Lung (tissue), 11 donors: ENCODE measurements at regions not wholly inside any gene's neighbourhood (a gene's known extent, or its start where the extent isn't known, plus 50 kb on each side); places are given as distances from the start of the nearest gene placed in this dataset.

Experiments
- ATAC-seq: fragments of 200-7000 bp; cut with Tn5 transposase; one replicate; pipeline ENCODE4 v1.9.1; 2020; ENCODE audit warnings: moderate number of reproducible peaks; ENCODE audit not compliant: insufficient read depth, low FRiP score
- DNase-seq, 3 donors: peaks; one replicate each; pipeline ENCODE4 v3.0.0-alpha.2; 2013 to 2017
- H3K27ac ChIP-seq, 2 donors: one replicate each; pipeline ENCODE4 v1.5.1; 2013; ENCODE audit warnings: mild to moderate bottlenecking in 2 of 2, moderate library complexity in 2 of 2, control low read depth in 1 of 2, inconsistent platforms in 1 of 2, low read depth in 1 of 2, low read length in 1 of 2
- H3K27me3 ChIP-seq, 3 donors: one replicate each; pipeline ENCODE4 v1.5.1; 2013; ENCODE audit warnings: low read length in 2 of 3; ENCODE audit not compliant: control insufficient read depth in 3 of 3, insufficient read depth in 3 of 3
- H3K36me3 ChIP-seq, 4 donors: one replicate each; pipeline ENCODE4 v1.5.1; 2013; ENCODE audit warnings: low read length in 4 of 4, mild to moderate bottlenecking in 1 of 4, moderate library complexity in 1 of 4; ENCODE audit not compliant: control insufficient read depth in 4 of 4, insufficient read depth in 4 of 4
- H3K4me1 ChIP-seq, 5 donors: one replicate each; pipeline ENCODE4 v1.5.1; 2013; ENCODE audit warnings: low read length in 5 of 5, mild to moderate bottlenecking in 2 of 5, moderate library complexity in 1 of 5; ENCODE audit not compliant: control insufficient read depth in 5 of 5, insufficient read depth in 5 of 5
- H3K4me3 ChIP-seq: one replicate; pipeline ENCODE4 v1.5.1; 2013; ENCODE audit warnings: mild to moderate bottlenecking, control low read depth, moderate library complexity
- H3K9ac ChIP-seq, 2 donors: one replicate each; pipeline ENCODE4 v1.5.1; 2013; ENCODE audit warnings: low read length in 2 of 2, control low read depth in 1 of 2; ENCODE audit not compliant: insufficient read depth in 1 of 2
- H3K9me3 ChIP-seq, 4 donors: one replicate each; pipeline ENCODE4 v1.5.1; 2013; ENCODE audit warnings: low read length in 3 of 4, mild to moderate bottlenecking in 1 of 4, moderate library complexity in 1 of 4; ENCODE audit not compliant: control insufficient read depth in 4 of 4, insufficient read depth in 3 of 4
- WGBS, 2 donors: extraction: QIAGEN DNeasy Blood & Tissue Kit; methylation state at CpG; one replicate each; pipeline ENCODE4 v1.1.7; 2013; 5-methylcytosine and 5-hydroxymethylcytosine counted together
- TF ChIP-seq, protein P1 (sequence below): IDR thresholded peaks from 2 replicates; pipeline ENCODE4 v1.5.1; 2012; ENCODE audit warnings: mild to moderate bottlenecking; ENCODE audit errors: control extremely low read depth, extremely low read depth
- donor health status: control.
- donor health status: control.
- donor health status: Bipolar disorder and iron deficiency.
- donor health status: healthy.
- donor health status: DM: yes; HTN: yes; CAD: no.

- TF ChIP-seq, protein P1, sequence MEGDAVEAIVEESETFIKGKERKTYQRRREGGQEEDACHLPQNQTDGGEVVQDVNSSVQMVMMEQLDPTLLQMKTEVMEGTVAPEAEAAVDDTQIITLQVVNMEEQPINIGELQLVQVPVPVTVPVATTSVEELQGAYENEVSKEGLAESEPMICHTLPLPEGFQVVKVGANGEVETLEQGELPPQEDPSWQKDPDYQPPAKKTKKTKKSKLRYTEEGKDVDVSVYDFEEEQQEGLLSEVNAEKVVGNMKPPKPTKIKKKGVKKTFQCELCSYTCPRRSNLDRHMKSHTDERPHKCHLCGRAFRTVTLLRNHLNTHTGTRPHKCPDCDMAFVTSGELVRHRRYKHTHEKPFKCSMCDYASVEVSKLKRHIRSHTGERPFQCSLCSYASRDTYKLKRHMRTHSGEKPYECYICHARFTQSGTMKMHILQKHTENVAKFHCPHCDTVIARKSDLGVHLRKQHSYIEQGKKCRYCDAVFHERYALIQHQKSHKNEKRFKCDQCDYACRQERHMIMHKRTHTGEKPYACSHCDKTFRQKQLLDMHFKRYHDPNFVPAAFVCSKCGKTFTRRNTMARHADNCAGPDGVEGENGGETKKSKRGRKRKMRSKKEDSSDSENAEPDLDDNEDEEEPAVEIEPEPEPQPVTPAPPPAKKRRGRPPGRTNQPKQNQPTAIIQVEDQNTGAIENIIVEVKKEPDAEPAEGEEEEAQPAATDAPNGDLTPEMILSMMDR, result no peak
- Histone ChIP-seq H3K4me3 (no peak overlapping the region), H3K36me3 (no peaks in the 10 kb centered on the region), H3K27me3 (no peaks in the 10 kb centered on the region), H3K4me1 (no peaks in the 10 kb centered on the region), H3K9me3 (no peaks in the 10 kb centered on the region), H3K27ac (no peak overlapping the region), H3K9ac (no peak overlapping the region)
- no peak for ATAC-seq
- no peak for DNase-seq
These were observed 670.7 kb downstream of the PCDH7 start for GRCh38 chr4:31390849-31391248.

GRCh38 chr4:31391976-31392375 is 671.8 kb downstream of the PCDH7 start:
- no peaks in the 10 kb centered on the region for H3K27me3 ChIP-seq
- ATAC-seq (no peak), DNase-seq (no peak)
- TF ChIP-seq, protein P1, result no peak
- no peaks in the 10 kb centered on the region for H3K4me1 ChIP-seq
- no peak overlapping the region for H3K4me3 ChIP-seq
- H3K36me3 ChIP-seq, result no peaks in the 10 kb centered on the region
- no peak overlapping the region for H3K27ac ChIP-seq
- H3K9me3 ChIP-seq, result no peaks in the 10 kb centered on the region
- no peak overlapping the region for H3K9ac ChIP-seq

GRCh38 chr4:31392923-31393322 is 672.8 kb downstream of the PCDH7 start:
- TF ChIP-seq, protein P1, result no peak
- Histone ChIP-seq H3K4me3 (no peak overlapping the region), H3K36me3 (no peaks in the 10 kb centered on the region), H3K27ac (no peak overlapping the region), H3K27me3 (no peaks in the 10 kb centered on the region), H3K4me1 (no peaks in the 10 kb centered on the region), H3K9me3 (no peaks in the 10 kb centered on the region), H3K9ac (no peak overlapping the region)
- WGBS, 2 donors, result 66 to 73% methylated on average over 2 of the region's 2 CpGs
- no peak for ATAC-seq
- DNase-seq, result no peak

- Histone ChIP-seq H3K9ac (no peak overlapping the region), H3K9me3 (no peaks in the 10 kb centered on the region), H3K36me3 (no peaks in the 10 kb centered on the region), H3K4me1 (no peaks in the 10 kb centered on the region), H3K27ac (no peak overlapping the region), H3K4me3 (no peak overlapping the region), H3K27me3 (no peaks in the 10 kb centered on the region)
- TF ChIP-seq, protein P1, result no peak
- ATAC-seq (no peak), DNase-seq (no peak)
- WGBS, 2 donors, result 82 to 84% methylated on average over 3 of the region's 3 CpGs
These were observed 688.0 kb downstream of the PCDH7 start for GRCh38 chr4:31408121-31408520.
